HCT116 (cell line): ENCODE measurements at regions not wholly inside any gene's neighbourhood (a gene's known extent, or its start where the extent isn't known, plus 50 kb on each side); places are given as distances from the start of the nearest gene placed in this dataset.

Experiments
- EZH2 ChIP-seq: fragments of 200-600 bp; sonication (generic); IDR thresholded peaks from 2 replicates; pipeline ENCODE4 v1.6.1; 2017; ENCODE audit warnings: antibody characterized with exemption, mixed run types
- EZH2phosphoT487 ChIP-seq: fragments of 200-600 bp; IDR thresholded peaks from 2 replicates; pipeline ENCODE4 v1.6.1; 2018; ENCODE audit warnings: antibody characterized with exemption, borderline replicate concordance
- FOSL1 ChIP-seq: IDR thresholded peaks from 2 replicates; pipeline ENCODE4 v1.6.1; 2012; ENCODE audit warnings: low read depth
- JUND ChIP-seq: IDR thresholded peaks from 2 replicates; pipeline ENCODE4 v1.6.1; 2012
- POLR2A ChIP-seq: IDR thresholded peaks from 2 replicates; pipeline ENCODE4 v1.7.0; 2011; ENCODE audit warnings: borderline replicate concordance; ENCODE audit not compliant: insufficient read depth, insufficient read length; ENCODE audit errors: extremely low read depth
- POLR2AphosphoS5 ChIP-seq: IDR thresholded peaks from 2 replicates; pipeline ENCODE4 v1.6.1; 2011; ENCODE audit warnings: mild to moderate bottlenecking, low read depth, low read length, moderate library complexity
- RAD21 ChIP-seq: IDR thresholded peaks from 2 replicates; pipeline ENCODE4 v1.6.1; 2012; ENCODE audit warnings: low read depth, mild to moderate bottlenecking
- ZFX ChIP-seq: fragments of 450-650 bp; IDR thresholded peaks from 2 replicates; pipeline ENCODE4 v1.6.1; 2017
- ZNF274 ChIP-seq: fragments of 200-500 bp; sonication (Bioruptor generic); IDR thresholded peaks from 2 replicates; pipeline ENCODE4 v1.6.1; 2014; ENCODE audit warnings: mild to moderate bottlenecking, low read depth, low read length, inconsistent platforms
- TF ChIP-seq, protein P1 (sequence below): IDR thresholded peaks from 2 replicates; pipeline ENCODE4 v1.6.1; 2012; ENCODE audit warnings: low read depth
- TF ChIP-seq, protein P2 (sequence below), 3 experiments: fragments of 200-600 bp in 1 of 3; sonication (generic) in 1 of 3; IDR thresholded peaks in 2 of 3; conservative IDR thresholded peaks in 1 of 3; 2 replicates each; pipeline ENCODE4 v1.5.1; 2012 to 2017; ENCODE audit warnings: low read depth in 2 of 3, low read length in 2 of 3, antibody characterized with exemption in 1 of 3, borderline replicate concordance in 1 of 3, control low read depth in 1 of 3, mild to moderate bottlenecking in 1 of 3, mixed read lengths in 1 of 3, mixed run types in 1 of 3, moderate library complexity in 1 of 3; ENCODE audit not compliant: insufficient read depth in 1 of 3
- TF ChIP-seq, protein P3 (sequence below): IDR thresholded peaks from 2 replicates; pipeline ENCODE4 v1.6.1; 2012

DNA sequence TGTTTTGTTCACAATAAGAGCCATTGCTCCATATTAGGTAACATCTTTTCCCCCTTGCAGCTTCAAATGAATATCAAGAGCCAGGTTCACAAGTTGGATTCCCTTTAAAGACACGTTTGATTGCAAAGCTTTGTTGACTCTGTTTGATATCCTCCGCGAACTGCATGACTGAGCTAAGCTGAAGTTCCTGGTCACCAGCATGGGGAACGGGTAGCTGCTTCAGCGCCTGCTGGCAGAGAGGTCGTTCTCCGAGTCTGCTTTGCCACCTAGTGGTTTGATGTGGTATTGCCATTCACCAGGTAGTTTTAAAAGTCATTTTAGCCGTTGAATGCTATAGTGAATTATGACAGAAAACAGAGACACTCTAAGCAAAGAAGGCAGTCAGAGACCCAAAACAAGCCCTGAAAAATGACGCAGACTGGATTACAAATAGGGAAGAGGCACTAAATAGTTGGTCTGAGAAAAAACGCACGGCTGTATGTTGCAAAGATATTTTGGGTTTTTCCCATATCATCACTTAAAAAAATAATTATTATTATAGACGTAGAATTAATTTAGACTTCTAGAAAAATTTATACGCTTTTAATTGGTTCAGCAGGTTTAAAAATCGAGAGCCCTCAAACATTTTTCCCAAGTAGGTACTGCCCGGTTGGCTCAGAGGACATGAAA, 193.5 kb upstream of the FMN2 start:
- TF ChIP-seq ZNF274 (no peak), EZH2phosphoT487 (no peak), JUND (no peak), RAD21 (peak; percentile 70), POLR2AphosphoS5 (no peak), POLR2A (no peak), ZFX (no peak), EZH2 (no peak), FOSL1 (no peak)
- TF ChIP-seq, protein P1, sequence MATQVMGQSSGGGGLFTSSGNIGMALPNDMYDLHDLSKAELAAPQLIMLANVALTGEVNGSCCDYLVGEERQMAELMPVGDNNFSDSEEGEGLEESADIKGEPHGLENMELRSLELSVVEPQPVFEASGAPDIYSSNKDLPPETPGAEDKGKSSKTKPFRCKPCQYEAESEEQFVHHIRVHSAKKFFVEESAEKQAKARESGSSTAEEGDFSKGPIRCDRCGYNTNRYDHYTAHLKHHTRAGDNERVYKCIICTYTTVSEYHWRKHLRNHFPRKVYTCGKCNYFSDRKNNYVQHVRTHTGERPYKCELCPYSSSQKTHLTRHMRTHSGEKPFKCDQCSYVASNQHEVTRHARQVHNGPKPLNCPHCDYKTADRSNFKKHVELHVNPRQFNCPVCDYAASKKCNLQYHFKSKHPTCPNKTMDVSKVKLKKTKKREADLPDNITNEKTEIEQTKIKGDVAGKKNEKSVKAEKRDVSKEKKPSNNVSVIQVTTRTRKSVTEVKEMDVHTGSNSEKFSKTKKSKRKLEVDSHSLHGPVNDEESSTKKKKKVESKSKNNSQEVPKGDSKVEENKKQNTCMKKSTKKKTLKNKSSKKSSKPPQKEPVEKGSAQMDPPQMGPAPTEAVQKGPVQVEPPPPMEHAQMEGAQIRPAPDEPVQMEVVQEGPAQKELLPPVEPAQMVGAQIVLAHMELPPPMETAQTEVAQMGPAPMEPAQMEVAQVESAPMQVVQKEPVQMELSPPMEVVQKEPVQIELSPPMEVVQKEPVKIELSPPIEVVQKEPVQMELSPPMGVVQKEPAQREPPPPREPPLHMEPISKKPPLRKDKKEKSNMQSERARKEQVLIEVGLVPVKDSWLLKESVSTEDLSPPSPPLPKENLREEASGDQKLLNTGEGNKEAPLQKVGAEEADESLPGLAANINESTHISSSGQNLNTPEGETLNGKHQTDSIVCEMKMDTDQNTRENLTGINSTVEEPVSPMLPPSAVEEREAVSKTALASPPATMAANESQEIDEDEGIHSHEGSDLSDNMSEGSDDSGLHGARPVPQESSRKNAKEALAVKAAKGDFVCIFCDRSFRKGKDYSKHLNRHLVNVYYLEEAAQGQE = no peak
- TF ChIP-seq, protein P2, sequence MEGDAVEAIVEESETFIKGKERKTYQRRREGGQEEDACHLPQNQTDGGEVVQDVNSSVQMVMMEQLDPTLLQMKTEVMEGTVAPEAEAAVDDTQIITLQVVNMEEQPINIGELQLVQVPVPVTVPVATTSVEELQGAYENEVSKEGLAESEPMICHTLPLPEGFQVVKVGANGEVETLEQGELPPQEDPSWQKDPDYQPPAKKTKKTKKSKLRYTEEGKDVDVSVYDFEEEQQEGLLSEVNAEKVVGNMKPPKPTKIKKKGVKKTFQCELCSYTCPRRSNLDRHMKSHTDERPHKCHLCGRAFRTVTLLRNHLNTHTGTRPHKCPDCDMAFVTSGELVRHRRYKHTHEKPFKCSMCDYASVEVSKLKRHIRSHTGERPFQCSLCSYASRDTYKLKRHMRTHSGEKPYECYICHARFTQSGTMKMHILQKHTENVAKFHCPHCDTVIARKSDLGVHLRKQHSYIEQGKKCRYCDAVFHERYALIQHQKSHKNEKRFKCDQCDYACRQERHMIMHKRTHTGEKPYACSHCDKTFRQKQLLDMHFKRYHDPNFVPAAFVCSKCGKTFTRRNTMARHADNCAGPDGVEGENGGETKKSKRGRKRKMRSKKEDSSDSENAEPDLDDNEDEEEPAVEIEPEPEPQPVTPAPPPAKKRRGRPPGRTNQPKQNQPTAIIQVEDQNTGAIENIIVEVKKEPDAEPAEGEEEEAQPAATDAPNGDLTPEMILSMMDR (IDR thresholded peaks at IDR 0.05 in 2 of 3, conservative IDR thresholded peaks at IDR 0.05 in 1 of 3; ENCODE audit: borderline replicate concordance in 1 of 3, insufficient read depth in 1 of 3, low read depth in 2 of 3, low read length in 2 of 3) = peak; percentile 15 to 79 (median 78); a peak in 4 of 6 replicates
- TF ChIP-seq, protein P3, sequence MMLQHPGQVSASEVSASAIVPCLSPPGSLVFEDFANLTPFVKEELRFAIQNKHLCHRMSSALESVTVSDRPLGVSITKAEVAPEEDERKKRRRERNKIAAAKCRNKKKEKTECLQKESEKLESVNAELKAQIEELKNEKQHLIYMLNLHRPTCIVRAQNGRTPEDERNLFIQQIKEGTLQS = no peak
